ENCODE measurements at regions not wholly inside any gene's neighbourhood (a gene's known extent, or its start where the extent isn't known, plus 50 kb on each side); places are given as distances from the start of the nearest gene placed in this dataset.
"Not testable (repeated sequence)": the region's sequence is repeated elsewhere in the genome, so short reads cannot be mapped to it uniquely, and the experiment has no call there.

- H3K4me1 ChIP-seq: no peaks in the 10 kb centered on the region
- H3K9me3 ChIP-seq: no peaks in the 10 kb centered on the region
- intact Hi-C loops (cut with DNase I): no loop called here
- H3K27ac ChIP-seq: no peak overlapping the region
- H3K36me3 ChIP-seq: no peaks in the 10 kb centered on the region
- no peak overlapping the region for H3K4me3 ChIP-seq
- no peak for TF ChIP-seq CTCF (IDR thresholded peaks at IDR 0.05)
- peaks cover 8% of the 10 kb centered on the region for H3K27me3 ChIP-seq
- no peak for DNase-seq (ENCODE audit: low spot score in 2 of 2)
These were observed 72.4 kb upstream of the NUP50 start for GRCh38 chr22:45091254-45091854.

GRCh38 chr22:45091875-45092274 is 71.8 kb upstream of the NUP50 start:
- H3K27ac ChIP-seq; intact Hi-C loops (cut with DNase I); H3K4me3 ChIP-seq; H3K4me1 ChIP-seq; H3K36me3 ChIP-seq; H3K27me3 ChIP-seq; DNase-seq (ENCODE audit: low spot score in 2 of 2); H3K9me3 ChIP-seq: not testable (repeated sequence)

GRCh38 chr22:45092644-45093043 is 71.1 kb upstream of the NUP50 start:
- H3K27me3 ChIP-seq: peaks cover 8% of the 10 kb centered on the region
- no peak overlapping the region for H3K27ac ChIP-seq
- no peaks in the 10 kb centered on the region for H3K4me1 ChIP-seq
- intact Hi-C loops (cut with DNase I): no loop called here
- DNase-seq (ENCODE audit: low spot score in 2 of 2): no peak
- H3K36me3 ChIP-seq: no peaks in the 10 kb centered on the region
- no peaks in the 10 kb centered on the region for H3K9me3 ChIP-seq
- H3K4me3 ChIP-seq: no peak overlapping the region
- TF ChIP-seq CTCF (IDR thresholded peaks at IDR 0.05): no peak

- Histone ChIP-seq H3K36me3 (no peaks in the 10 kb centered on the region), H3K4me1 (no peaks in the 10 kb centered on the region), H3K9me3 (no peaks in the 10 kb centered on the region), H3K27ac (no peak overlapping the region), H3K27me3 (peaks cover 8% of the 10 kb centered on the region), H3K4me3 (no peak overlapping the region)
- no peak for DNase-seq (ENCODE audit: low spot score in 2 of 2)
- intact Hi-C loops (cut with DNase I): no loop called here
- TF ChIP-seq CTCF (IDR thresholded peaks at IDR 0.05): no peak
These were observed 70.1 kb upstream of the NUP50 start for GRCh38 chr22:45093609-45094008.

- peaks cover 8% of the 10 kb centered on the region for H3K27me3 ChIP-seq
- H3K27ac ChIP-seq: no peak overlapping the region
- no peaks in the 10 kb centered on the region for H3K36me3 ChIP-seq
- no peak overlapping the region for H3K4me3 ChIP-seq
- DNase-seq (ENCODE audit: low spot score in 2 of 2): no peak
- H3K9me3 ChIP-seq: no peaks in the 10 kb centered on the region
- no peaks in the 10 kb centered on the region for H3K4me1 ChIP-seq
- intact Hi-C loops (cut with DNase I): no loop called here
- no peak for TF ChIP-seq CTCF (IDR thresholded peaks at IDR 0.05)
These were observed 69.5 kb upstream of the NUP50 start for GRCh38 chr22:45094081-45094720.

GRCh38 chr22:45094825-45095224 is 68.9 kb upstream of the NUP50 start:
- no peaks in the 10 kb centered on the region for H3K4me1 ChIP-seq
- no peak overlapping the region for H3K4me3 ChIP-seq
- no peaks in the 10 kb centered on the region for H3K9me3 ChIP-seq
- no peak overlapping the region for H3K27ac ChIP-seq
- no peaks in the 10 kb centered on the region for H3K36me3 ChIP-seq
- DNase-seq (ENCODE audit: low spot score in 2 of 2): no peak
- TF ChIP-seq CTCF (IDR thresholded peaks at IDR 0.05): no peak
- intact Hi-C loops (cut with DNase I): no loop called here
- H3K27me3 ChIP-seq: peaks cover 8% of the 10 kb centered on the region
